H1 (cell line): ENCODE measurements at regions not wholly inside any gene's neighbourhood (a gene's known extent, or its start where the extent isn't known, plus 50 kb on each side); places are given as distances from the start of the nearest gene placed in this dataset.

Experiments
- EZH2 ChIP-seq: fragments of 200-600 bp; sonication (generic); IDR thresholded peaks from 2 replicates; pipeline ENCODE4 v1.7.1; 2012; ENCODE audit warnings: low read depth, mild to moderate bottlenecking, moderate library complexity, low read length, inconsistent platforms; ENCODE audit not compliant: severe bottlenecking
- POLR2AphosphoS5 ChIP-seq: IDR thresholded peaks from 2 replicates; pipeline ENCODE4 v1.6.1; 2011; ENCODE audit warnings: low read depth, low read length
- TF ChIP-seq, protein P1 (sequence below), 3 experiments: IDR thresholded peaks; 1 replicate in 2 of 3; 2 replicates in 1 of 3; pipeline versions ENCODE4 v1.5.1 to v1.6.1; 2011; ENCODE audit warnings: low read length in 3 of 3, mild to moderate bottlenecking in 3 of 3, inconsistent platforms in 2 of 3, low read depth in 1 of 3, moderate library complexity in 1 of 3; ENCODE audit not compliant: insufficient read depth in 1 of 3; ENCODE audit errors: control extremely low read depth in 1 of 3
- TF ChIP-seq, protein P2 (sequence below): IDR thresholded peaks from 2 replicates; pipeline ENCODE4 v1.6.1; 2012; ENCODE audit warnings: inconsistent platforms
- TF ChIP-seq, protein P3 (sequence below): fragments of 300-600 bp; sonication (generic); IDR thresholded peaks from 2 replicates; pipeline ENCODE4 v1.7.1; 2012; ENCODE audit warnings: low read length, moderate library complexity, mild to moderate bottlenecking, inconsistent platforms; ENCODE audit not compliant: insufficient replicate concordance

DNA sequence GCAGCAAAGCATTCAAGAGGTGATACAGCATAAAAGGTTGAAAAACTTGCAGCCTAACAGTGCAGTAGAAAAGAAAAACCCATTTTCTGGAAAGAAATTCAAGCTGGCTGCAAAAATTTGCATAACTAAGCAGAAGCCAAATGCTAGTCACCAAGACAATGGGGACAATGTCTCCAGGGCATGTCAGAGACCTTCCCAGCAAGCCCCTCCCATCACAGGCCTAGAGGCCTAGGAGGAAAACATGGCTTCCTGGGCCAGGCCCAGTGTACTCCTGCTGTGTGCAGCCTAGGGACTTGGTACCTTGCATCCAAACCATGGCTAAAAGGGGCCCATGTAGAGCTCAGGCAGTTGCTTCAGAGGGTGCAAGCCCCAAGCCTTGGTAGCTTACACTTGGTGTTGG, 405.1 kb upstream of the CYRIA start:
- TF ChIP-seq EZH2 (no peak), POLR2AphosphoS5 (no peak)
- TF ChIP-seq, protein P1, sequence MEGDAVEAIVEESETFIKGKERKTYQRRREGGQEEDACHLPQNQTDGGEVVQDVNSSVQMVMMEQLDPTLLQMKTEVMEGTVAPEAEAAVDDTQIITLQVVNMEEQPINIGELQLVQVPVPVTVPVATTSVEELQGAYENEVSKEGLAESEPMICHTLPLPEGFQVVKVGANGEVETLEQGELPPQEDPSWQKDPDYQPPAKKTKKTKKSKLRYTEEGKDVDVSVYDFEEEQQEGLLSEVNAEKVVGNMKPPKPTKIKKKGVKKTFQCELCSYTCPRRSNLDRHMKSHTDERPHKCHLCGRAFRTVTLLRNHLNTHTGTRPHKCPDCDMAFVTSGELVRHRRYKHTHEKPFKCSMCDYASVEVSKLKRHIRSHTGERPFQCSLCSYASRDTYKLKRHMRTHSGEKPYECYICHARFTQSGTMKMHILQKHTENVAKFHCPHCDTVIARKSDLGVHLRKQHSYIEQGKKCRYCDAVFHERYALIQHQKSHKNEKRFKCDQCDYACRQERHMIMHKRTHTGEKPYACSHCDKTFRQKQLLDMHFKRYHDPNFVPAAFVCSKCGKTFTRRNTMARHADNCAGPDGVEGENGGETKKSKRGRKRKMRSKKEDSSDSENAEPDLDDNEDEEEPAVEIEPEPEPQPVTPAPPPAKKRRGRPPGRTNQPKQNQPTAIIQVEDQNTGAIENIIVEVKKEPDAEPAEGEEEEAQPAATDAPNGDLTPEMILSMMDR (IDR thresholded peaks at IDR 0.05; ENCODE audit: control extremely low read depth in 1 of 3, insufficient read depth in 1 of 3, low read depth in 1 of 3, low read length in 3 of 3): no peak
- TF ChIP-seq, protein P2, sequence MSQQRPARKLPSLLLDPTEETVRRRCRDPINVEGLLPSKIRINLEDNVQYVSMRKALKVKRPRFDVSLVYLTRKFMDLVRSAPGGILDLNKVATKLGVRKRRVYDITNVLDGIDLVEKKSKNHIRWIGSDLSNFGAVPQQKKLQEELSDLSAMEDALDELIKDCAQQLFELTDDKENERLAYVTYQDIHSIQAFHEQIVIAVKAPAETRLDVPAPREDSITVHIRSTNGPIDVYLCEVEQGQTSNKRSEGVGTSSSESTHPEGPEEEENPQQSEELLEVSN: no peak
- TF ChIP-seq, protein P3, sequence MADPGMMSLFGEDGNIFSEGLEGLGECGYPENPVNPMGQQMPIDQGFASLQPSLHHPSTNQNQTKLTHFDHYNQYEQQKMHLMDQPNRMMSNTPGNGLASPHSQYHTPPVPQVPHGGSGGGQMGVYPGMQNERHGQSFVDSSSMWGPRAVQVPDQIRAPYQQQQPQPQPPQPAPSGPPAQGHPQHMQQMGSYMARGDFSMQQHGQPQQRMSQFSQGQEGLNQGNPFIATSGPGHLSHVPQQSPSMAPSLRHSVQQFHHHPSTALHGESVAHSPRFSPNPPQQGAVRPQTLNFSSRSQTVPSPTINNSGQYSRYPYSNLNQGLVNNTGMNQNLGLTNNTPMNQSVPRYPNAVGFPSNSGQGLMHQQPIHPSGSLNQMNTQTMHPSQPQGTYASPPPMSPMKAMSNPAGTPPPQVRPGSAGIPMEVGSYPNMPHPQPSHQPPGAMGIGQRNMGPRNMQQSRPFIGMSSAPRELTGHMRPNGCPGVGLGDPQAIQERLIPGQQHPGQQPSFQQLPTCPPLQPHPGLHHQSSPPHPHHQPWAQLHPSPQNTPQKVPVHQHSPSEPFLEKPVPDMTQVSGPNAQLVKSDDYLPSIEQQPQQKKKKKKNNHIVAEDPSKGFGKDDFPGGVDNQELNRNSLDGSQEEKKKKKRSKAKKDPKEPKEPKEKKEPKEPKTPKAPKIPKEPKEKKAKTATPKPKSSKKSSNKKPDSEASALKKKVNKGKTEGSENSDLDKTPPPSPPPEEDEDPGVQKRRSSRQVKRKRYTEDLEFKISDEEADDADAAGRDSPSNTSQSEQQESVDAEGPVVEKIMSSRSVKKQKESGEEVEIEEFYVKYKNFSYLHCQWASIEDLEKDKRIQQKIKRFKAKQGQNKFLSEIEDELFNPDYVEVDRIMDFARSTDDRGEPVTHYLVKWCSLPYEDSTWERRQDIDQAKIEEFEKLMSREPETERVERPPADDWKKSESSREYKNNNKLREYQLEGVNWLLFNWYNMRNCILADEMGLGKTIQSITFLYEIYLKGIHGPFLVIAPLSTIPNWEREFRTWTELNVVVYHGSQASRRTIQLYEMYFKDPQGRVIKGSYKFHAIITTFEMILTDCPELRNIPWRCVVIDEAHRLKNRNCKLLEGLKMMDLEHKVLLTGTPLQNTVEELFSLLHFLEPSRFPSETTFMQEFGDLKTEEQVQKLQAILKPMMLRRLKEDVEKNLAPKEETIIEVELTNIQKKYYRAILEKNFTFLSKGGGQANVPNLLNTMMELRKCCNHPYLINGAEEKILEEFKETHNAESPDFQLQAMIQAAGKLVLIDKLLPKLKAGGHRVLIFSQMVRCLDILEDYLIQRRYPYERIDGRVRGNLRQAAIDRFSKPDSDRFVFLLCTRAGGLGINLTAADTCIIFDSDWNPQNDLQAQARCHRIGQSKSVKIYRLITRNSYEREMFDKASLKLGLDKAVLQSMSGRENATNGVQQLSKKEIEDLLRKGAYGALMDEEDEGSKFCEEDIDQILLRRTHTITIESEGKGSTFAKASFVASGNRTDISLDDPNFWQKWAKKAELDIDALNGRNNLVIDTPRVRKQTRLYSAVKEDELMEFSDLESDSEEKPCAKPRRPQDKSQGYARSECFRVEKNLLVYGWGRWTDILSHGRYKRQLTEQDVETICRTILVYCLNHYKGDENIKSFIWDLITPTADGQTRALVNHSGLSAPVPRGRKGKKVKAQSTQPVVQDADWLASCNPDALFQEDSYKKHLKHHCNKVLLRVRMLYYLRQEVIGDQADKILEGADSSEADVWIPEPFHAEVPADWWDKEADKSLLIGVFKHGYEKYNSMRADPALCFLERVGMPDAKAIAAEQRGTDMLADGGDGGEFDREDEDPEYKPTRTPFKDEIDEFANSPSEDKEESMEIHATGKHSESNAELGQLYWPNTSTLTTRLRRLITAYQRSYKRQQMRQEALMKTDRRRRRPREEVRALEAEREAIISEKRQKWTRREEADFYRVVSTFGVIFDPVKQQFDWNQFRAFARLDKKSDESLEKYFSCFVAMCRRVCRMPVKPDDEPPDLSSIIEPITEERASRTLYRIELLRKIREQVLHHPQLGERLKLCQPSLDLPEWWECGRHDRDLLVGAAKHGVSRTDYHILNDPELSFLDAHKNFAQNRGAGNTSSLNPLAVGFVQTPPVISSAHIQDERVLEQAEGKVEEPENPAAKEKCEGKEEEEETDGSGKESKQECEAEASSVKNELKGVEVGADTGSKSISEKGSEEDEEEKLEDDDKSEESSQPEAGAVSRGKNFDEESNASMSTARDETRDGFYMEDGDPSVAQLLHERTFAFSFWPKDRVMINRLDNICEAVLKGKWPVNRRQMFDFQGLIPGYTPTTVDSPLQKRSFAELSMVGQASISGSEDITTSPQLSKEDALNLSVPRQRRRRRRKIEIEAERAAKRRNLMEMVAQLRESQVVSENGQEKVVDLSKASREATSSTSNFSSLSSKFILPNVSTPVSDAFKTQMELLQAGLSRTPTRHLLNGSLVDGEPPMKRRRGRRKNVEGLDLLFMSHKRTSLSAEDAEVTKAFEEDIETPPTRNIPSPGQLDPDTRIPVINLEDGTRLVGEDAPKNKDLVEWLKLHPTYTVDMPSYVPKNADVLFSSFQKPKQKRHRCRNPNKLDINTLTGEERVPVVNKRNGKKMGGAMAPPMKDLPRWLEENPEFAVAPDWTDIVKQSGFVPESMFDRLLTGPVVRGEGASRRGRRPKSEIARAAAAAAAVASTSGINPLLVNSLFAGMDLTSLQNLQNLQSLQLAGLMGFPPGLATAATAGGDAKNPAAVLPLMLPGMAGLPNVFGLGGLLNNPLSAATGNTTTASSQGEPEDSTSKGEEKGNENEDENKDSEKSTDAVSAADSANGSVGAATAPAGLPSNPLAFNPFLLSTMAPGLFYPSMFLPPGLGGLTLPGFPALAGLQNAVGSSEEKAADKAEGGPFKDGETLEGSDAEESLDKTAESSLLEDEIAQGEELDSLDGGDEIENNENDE: no peak
